GM18519 (cell line): ENCODE measurements at regions not wholly inside any gene's neighbourhood (a gene's known extent, or its start where the extent isn't known, plus 50 kb on each side); places are given as distances from the start of the nearest gene placed in this dataset.

Source experiments
- ATAC-seq: cut with Tn5 transposase; IDR thresholded peaks from one replicate; pipeline ENCODE4 v1.9.1; 2021; ENCODE audit warnings: mild to moderate bottlenecking, moderate library complexity; ENCODE audit not compliant: unreplicated experiment, low FRiP score

DNA sequence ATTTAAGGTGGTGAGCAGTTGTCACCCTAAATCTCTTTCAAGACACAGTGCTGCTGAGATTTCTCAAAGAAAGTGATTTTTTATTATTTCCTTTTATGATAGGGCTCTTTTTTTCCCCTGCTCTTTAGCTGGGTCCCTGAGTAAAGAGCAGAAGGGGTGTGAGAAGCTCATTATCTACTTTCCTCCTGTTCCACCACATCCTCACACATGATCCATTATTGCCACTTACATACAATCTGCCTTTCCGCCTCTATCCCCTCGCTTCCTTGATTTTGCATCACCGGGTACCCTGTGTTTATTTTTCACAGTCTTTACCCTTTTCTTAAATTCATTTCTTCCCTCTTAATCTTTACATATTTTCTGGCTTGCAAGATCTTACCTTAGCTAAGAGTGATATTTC, 93.9 kb upstream of the CCDC85A start:
- ATAC-seq: no peak

GRCh38 chr2:56099963-56100362, 83.8 kb upstream of the CCDC85A start:
- ATAC-seq: no peak

- no peak for ATAC-seq
Measured at GRCh38 chr2:56100791-56101312, 82.9 kb upstream of the CCDC85A start.

GRCh38 chr2:56102098-56102497, 81.7 kb upstream of the CCDC85A start:
- ATAC-seq: no peak

GRCh38 chr2:56102866-56103265, 80.9 kb upstream of the CCDC85A start:
- ATAC-seq: no peak

- ATAC-seq: no peak
Measured at GRCh38 chr2:56104962-56105361, 78.8 kb upstream of the CCDC85A start.

DNA sequence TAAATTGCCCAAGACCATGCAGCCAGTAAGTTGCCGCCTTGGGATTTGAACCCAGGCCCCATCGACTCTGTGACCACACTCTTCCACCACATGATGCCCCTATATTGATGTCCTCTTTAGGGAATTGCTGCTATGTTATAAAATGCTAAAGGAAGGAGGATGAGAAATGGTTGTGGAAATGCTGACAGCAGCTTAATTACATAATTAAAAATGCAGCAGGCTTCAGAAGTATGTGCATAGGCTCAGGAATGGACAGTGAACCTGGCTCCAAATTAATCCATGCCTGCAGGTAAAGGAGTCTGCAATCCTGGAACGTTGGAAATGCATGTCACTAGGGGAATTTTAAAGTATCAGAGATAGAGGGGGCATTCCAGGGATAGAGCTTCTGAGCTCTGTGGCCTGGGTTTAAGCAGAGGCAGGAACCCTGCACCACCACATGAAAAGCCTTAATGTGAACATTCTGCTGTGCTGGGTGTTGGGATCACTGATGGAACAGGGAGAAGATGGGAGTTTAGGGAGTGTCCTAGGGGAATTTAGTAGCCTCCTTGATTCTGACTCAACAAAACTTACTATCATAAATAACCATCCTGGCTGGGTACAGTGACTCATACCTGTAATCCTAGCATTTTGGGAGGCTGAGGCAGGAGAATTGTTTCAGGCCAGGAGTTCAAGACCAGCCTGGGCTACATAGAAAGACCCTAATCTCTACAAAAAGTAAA, 76.1 kb upstream of the CCDC85A start:
- no peak for ATAC-seq

- no peak for ATAC-seq
Measured at GRCh38 chr2:56108806-56109205, 75.0 kb upstream of the CCDC85A start.

- ATAC-seq: no peak
Measured at GRCh38 chr2:56109994-56110393, 73.8 kb upstream of the CCDC85A start.

- no peak for ATAC-seq
Measured at GRCh38 chr2:56113382-56113975, 70.3 kb upstream of the CCDC85A start.

- no peak for ATAC-seq
Measured at GRCh38 chr2:56117764-56118163, 66.0 kb upstream of the CCDC85A start.

GRCh38 chr2:56118474-56118873, 65.3 kb upstream of the CCDC85A start:
- ATAC-seq: no peak

DNA sequence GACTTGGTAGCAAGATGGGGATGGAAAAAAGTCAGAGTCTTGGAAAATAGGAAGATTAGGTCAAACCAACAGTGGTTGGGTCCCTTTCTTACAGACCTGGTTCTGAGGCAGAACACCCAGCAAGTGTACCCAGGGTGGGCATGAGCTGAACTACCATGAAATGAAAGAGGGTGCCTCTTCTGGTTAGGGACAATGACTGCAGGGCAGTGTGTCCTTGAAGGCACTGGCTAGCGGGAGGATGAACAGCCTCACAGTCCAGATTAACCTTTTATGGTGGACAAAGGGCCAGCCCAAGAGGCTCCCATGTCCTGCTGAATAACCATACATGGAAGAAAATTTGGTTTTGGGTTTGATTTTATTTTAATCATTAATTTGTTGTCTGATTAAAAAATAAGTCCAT, 61.8 kb upstream of the CCDC85A start:
- no peak for ATAC-seq

DNA sequence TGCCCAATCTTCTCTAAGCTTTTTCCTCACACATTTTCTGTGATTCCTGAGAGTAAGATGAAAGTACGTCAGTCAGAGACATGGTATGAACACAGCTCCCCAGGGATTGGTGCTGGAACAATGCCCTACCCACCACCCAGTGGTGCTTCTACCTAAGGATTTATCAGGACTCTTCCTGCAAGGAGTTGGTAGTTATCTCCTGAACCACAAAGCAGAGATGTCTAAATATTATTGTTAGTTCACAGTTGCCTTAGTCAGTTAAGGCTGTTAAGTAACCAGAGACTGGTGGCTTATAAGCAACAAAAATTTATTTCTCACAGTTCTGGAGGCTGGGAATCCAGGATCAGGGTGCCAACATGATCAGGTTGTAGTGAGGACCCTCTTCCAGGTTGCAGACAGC, 60.3 kb upstream of the CCDC85A start:
- ATAC-seq: no peak

GRCh38 chr2:56127010-56127409, 56.8 kb upstream of the CCDC85A start:
- no peak for ATAC-seq

DNA sequence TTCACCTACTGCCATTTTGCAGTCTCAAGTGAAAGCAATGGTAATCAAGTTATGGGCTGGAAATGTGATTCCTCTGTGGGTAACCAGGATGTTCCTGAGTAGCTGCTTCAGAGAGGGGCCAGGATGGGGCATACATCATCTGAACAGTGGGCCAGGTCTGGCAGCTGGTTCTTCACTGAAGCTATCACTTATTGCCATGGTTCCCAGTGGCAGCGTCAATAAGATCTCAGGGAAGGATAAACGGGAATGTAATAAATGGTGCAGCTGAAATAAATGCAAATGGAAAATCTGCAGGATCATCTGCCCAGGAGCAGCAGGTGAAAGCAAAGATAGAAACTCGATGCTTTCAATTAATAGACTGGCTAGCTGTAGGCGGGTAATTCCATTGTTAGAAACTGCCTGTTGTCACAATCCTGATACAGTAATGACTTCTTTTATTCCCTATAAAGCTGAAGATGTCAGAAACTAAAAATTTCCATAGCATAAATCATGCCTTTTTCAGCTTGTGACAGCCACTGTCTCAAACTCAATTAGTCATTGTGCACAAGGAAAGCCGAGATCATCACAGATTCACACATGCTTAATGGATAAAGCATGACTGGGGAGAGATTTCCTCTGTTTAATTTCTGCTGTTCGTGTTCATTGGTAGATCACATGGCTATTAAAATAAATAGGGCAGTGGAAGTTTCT, 56.2 kb upstream of the CCDC85A start:
- no peak for ATAC-seq

GRCh38 chr2:56128235-56128634, 55.6 kb upstream of the CCDC85A start:
- ATAC-seq: no peak

- no peak for ATAC-seq
Measured at GRCh38 chr2:56130463-56131070, 53.2 kb upstream of the CCDC85A start.

DNA sequence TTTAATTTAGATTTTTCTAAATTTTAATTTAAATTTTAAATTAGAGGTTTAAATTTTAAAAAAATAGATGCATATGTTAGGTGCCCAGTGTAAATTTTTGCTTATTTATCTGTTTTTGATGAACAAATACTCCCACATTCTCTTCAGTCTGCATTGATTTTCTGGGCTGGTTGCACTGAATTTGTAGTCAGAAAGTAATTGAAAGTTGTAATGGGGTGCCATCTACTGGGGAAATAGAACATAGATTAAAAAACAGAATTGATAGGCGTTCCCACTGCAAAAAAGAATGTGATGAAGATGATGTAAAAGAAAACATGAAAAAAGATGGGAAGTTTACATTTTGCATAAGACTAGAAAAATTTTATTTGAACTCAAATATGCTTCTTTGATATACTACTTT, 51.7 kb upstream of the CCDC85A start:
- ATAC-seq: peak; percentile 69

GRCh38 chr2:56133441-56133840, 50.3 kb upstream of the CCDC85A start:
- no peak for ATAC-seq

- no peak for ATAC-seq
Measured at GRCh38 chr2:56133931-56134629, 49.7 kb upstream of the CCDC85A start.
